Kidney capillary endothelial cell (primary cell): ENCODE measurements at regions not wholly inside any gene's neighbourhood (a gene's known extent, or its start where the extent isn't known, plus 50 kb on each side); places are given as distances from the start of the nearest gene placed in this dataset.

Experiments
- DNase-seq: peaks from one replicate; pipeline ENCODE4 v3.0.0-alpha.2; 2018; ENCODE audit warnings: low spot score

DNA sequence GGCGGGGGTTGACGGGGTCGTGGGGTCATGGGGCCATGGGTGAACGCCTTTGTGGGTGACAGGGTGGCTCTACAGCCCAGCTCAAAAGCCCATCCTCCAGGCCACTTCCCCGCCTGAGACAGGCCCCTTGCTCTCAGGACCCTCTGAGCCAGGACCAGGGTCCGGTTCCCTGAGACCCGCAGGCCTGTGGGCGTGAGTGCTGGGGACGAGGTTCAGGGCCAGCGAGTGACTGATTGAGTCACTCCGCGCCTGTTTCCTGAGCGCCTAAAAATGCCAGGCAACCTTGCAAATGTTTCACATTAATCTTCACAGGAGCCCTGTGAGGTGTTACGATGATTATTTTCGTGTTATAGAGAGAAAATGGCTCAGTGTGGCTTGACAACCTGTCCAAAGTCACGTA lies 97.8 kb downstream of the ZNF674 start:
- peak; percentile 18 for DNase-seq

- peak; percentile 53 for DNase-seq
Observed at GRCh38 chrX:46446727-46447378, 98.4 kb downstream of the ZNF674 start.

- DNase-seq, result peak; percentile 50
Observed at GRCh38 chrX:46444011-46444410, 101.2 kb downstream of the ZNF674 start.

DNA sequence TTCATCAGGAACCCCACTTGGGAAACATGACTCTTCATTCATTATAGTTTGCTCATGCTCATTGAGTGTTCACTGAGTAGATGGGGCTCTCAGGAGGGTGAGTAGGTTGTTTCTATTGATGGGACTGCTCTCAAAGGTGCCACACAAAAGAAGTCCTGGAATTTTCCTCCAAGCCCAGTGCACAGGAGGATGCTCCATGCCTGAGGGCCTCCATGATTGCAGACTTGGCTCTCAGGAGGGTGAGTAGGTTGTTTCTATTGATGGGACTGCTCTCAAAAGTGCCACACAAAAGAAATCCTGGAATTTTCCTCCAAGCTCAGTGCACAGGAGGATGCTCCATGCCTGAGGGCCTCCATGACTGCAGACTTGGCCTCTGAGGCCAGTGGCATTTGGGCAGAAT lies 108.5 kb downstream of the ZNF674 start:
- DNase-seq, result no peak

DNA sequence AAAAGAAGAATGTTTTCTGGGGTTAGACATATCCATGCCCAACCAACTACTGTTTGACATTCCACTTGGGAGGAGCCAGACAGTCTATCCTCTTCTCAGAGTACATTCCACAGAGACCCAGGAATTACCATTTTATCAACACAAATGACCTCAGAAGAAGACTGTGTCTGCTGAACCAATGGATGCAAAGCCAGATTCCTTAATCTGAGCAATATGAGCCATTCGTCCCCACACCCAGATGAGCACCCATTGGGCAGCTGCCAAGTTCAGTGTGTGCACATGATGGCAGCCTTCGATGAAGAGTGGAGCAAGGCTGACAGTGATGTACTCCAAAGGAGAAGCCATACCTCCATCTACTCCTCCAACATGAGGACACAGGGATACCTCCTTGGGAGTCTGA lies 111.3 kb downstream of the ZNF674 start:
- DNase-seq, result no peak

DNA sequence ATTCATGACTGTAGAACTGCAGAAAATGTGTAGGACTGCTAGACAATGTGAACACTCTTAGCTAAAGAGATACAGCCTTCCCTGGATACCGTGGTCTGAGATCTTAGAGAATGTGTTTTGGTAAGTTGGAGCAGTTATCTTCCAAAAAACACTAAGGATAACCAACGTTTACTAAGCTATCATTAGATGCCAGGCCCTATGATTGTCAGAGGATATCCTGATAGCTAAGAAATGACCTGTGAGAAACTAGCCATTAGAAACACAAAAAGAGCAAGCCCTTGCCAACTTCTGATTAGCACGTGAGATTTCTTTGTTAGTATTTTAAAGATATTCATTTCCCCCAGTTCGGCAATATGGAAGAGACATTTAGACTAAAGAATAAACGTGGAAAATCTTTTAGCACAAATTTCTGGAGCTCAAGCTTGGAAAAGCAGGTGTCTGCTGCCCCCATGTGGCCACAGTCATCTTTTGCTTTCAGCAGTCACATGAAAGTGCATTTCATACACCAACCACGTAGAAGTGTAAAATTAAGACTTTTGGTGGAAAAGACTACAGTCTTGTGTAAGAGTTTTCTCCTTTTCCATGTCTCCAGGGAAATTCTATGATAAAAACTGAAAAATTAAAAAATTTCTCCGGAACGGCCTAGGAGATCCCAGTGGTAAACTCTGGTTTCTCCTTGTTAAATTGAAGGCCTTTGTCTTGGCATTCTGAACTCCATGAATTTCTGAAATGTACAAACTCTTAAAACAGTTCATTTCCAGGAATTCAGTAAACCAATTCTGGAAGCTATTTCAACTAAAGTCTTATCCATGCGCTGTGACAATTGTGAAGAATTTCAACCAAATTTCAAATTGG lies 136.4 kb downstream of the ZNF674 start:
- DNase-seq, result peak; percentile 48

DNA sequence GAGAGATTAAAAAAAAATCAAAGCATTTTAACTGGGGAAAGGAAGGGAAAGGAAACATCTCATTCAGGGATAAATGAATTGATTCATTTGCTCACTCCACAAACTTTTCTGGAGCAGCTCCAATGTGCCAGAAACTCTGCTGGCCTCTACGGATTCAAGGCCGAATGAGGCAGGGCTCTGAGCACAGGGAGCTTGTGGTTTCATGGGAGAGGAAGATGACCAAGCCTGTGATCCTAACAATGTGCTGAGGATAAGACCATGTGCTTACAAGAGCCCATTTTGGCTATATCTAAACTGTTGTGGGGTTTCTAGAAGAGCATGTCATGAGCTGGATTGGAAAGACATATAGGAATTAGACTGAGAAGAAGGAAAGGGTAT lies 137.5 kb downstream of the ZNF674 start:
- no peak for DNase-seq

- DNase-seq, result no peak
Observed at GRCh38 chrX:46407036-46407752, 138.0 kb downstream of the ZNF674 start.

DNA sequence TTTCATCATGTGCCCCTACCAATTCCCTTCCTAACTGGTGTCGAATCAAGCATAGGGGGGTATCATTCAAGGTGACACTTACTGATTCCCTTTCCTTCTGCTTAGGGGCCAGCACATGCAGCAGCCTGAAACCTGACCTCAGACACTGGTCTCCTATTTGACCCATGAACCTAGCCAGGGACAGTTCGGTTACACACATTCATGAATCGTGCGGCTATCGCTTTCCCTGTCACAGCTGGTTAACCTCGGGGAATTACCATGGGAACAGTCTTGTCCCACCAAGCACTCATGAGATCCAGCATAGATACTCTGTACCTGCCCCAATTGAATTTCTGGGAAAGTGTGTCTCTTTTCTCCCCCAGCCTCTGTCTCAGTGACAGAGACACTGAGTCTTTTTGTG lies 140.4 kb downstream of the ZNF674 start:
- DNase-seq, result no peak

DNA sequence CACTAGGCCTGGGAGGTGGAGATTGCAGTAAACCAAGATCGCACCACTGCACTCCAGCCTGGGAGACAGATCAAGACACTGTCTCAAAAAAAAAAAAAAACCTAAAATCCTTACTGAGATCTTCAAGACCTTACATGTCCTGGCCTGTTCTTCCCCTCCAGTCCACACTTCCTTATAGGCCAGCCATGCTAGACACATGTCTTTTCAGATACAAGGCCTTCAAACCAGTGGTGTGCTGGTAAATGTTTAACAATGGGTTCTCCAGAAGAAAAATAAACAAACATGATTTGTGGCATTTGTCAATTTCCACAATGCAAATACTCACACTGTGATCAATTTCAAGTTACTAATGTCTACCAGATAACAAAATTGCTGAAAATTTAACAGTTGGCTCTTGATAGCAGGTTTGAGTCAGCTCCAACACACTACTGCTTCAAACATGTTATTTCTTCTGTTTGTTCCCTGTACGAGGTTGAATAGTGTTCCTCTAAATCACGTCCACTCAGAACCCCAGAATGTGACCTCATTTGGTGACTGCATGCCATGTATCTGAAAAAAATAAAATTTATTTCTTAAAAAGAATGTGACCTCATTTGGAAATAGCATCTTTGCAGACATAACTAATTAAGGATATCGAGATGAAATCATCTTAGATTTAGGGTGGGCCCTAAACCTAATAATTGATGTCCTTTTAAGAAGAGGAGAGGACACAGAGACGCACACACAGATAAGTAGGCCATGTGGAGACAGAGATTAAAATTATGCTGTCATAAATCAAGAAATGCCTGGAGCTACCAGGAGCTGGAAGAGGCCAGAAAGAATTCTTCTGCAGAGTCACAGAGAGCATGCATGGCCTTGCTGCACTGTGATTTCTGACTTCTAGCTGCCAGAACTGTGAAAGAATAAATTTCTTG lies 144.4 kb downstream of the ZNF674 start:
- no peak for DNase-seq

- no peak for DNase-seq
Observed at GRCh38 chrX:46398874-46399273, 146.3 kb downstream of the ZNF674 start.

DNA sequence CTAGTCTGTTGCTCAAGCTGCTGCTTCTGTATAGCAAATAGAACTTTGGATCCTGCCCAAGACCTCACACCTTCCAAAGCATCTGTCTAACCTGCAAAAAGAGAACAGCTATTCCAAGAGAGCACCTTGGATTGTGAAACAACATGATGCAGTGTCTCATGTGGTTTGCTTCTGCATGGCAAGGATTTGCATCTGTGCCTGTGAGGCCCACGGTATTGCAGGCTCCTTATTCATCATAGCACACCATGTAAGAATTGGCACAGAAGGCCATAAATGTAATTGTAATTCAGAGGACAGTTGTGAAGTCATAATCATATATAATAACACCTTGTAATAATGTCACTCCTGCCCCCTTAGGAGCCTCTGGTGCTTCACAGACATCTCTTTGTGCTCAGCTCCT lies 147.1 kb downstream of the ZNF674 start:
- DNase-seq, result no peak

DNA sequence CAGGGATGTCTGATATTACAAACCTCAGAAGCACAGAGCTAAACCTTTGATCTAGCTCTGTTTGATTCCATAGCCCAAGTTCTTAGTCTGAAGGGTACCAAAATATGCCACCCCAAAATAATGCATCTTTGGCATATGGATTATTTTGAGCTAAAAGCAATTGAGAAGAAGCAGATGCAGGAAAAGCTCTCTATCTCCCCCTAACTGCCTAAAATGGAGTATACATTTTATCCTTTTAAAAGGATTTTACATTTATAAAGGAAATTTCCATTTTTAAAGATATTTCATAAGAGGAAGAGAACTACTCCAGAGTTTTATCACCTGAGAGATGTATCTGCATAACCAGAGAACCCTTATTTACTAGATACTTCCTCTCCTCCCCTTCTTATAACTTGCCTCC lies 158.7 kb downstream of the ZNF674 start:
- DNase-seq, result no peak

- no peak for DNase-seq
Observed at GRCh38 chrX:46383006-46383405, 162.2 kb downstream of the ZNF674 start.

GRCh38 chrX:46382595-46382994 lies 162.6 kb downstream of the ZNF674 start:
- no peak for DNase-seq

DNA sequence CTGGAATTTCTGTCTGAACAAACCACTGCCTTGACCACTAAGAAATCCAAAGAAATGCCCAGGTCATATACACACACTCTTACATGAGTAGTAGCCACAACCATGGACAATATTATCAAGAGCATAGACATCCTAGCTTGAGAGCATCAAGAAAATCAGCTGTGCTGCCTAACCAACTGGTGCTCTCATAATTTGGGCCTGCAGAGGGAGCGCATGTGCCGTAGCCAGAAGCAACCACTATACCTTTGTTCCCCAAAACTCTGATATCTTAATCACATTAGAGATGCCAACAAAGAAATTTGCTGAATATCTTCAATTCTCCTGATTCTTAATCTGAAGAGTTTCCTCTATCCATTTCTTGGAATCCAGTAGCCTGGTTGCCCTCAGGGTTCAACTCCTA lies 163.6 kb downstream of the ZNF674 start:
- DNase-seq, result no peak

GRCh38 chrX:46380148-46380752 lies 165.0 kb downstream of the ZNF674 start:
- no peak for DNase-seq

DNA sequence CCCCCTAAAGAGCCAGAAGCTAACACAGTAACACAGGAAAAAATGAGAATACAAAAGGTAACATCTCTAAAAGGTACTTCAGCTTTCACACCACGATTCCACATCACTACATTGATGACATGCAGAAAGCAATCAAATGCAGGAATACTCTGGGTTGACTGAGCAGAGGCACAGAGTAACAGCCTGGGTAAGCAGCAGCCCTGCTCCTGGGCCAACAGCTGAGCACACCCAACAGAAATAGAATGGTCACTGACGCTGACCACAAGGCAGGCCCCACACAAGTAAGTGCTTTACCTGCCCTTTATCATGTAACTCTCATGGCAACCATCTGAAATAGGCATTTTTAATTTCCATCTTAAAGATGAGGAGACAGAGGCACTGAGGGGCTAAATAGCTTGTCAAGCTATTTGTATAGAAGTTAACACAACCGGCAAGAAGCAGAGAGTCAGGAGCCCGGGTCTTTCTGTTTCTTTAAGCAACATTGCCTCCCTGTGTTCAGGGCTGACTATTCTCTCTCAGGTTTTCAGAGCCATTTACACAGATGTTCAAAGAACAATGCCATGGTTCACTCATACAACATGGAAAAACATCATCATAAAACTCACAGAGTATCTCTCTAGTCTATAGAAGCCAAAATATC lies 168.9 kb downstream of the ZNF674 start:
- peak; percentile 35 for DNase-seq

- no peak for DNase-seq
Observed at GRCh38 chrX:46375831-46376230, 169.4 kb downstream of the ZNF674 start.

DNA sequence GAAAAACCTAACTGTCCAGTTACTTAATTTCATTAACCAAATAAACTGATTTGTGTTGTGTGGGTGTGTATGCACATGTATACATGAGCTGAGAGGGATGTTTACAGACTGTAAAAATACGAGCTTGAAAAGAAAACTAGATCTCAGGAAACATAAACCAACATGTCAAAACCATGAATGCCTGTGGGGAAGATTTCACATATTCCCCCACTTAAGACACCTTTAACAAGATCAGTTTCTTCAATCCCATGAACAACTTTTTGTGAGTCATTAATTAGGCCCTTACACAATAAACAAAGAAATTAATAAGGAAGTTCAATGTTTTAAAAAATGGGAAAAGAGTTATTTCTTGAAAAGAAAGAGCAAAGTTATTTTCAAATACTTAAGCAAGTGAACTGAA lies 170.8 kb downstream of the ZNF674 start:
- no peak for DNase-seq

GRCh38 chrX:46367491-46367890 lies 177.7 kb downstream of the ZNF674 start:
- no peak for DNase-seq
